H1 (cell line): ENCODE measurements at regions not wholly inside any gene's neighbourhood (a gene's known extent, or its start where the extent isn't known, plus 50 kb on each side); places are given as distances from the start of the nearest gene placed in this dataset.

ENCODE experiments used
- CTCF ChIA-PET: fragments of 300-600 bp; sonication (Branson Sonifier 250); formaldehyde crosslinking; loops from one replicate; lab custom pipeline; 2021; ENCODE audit not compliant: partially characterized antibody; lab: Charles Lee
- POLR2A ChIA-PET: fragments of 300-600 bp; sonication (Branson Sonifier 250); formaldehyde crosslinking; loops from one replicate; lab custom pipeline; 2021; ENCODE audit warnings: inconsistent platforms; ENCODE audit not compliant: partially characterized antibody; lab: Charles Lee
- DNase-seq, 2 experiments: peaks; one replicate each; pipeline versions ENCODE4 v3.0.0 to v3.0.0-alpha.2; 2010 to 2022; ENCODE audit warnings: low spot score in 2 of 2, low read depth in 1 of 2, mixed read lengths in 1 of 2
- FAIRE-seq: peaks from 2 replicates; lab custom pipeline; 2011; peaks lifted over from hg19 to GRCh38; lab: Jason Lieb, UNC
- H2AFZ ChIP-seq: 2 replicates; pipeline ENCODE4 v1.8.1; 2012; ENCODE audit warnings: low read length, inconsistent platforms
- H2AK5ac ChIP-seq: 2 replicates; pipeline ENCODE4 v1.6.1; 2013; ENCODE audit warnings: low read depth, low read length
- H2BK120ac ChIP-seq: replicated peaks from 2 replicates; pipeline ENCODE3; 2013; ENCODE audit warnings: low read depth, low read length, inconsistent platforms
- H2BK12ac ChIP-seq: 2 replicates; pipeline ENCODE4 v1.6.1; 2013; ENCODE audit warnings: low read depth, low read length
- H2BK15ac ChIP-seq: 2 replicates; pipeline ENCODE4 v1.6.1; 2013; ENCODE audit warnings: low read length
- H2BK20ac ChIP-seq: 2 replicates; pipeline ENCODE4 v1.6.1; 2013; ENCODE audit warnings: low read length
- H2BK5ac ChIP-seq: 2 replicates; pipeline ENCODE4 v1.6.1; 2013; ENCODE audit warnings: low read depth, low read length
- H3K14ac ChIP-seq: 2 replicates; pipeline ENCODE4 v1.6.1; 2013; ENCODE audit warnings: inconsistent platforms; ENCODE audit not compliant: insufficient read length
- H3K18ac ChIP-seq: 2 replicates; pipeline ENCODE4 v1.6.1; 2013; ENCODE audit warnings: low read length; ENCODE audit errors: extremely low read depth
- H3K23ac ChIP-seq: 2 replicates; pipeline ENCODE4 v1.6.1; 2013; ENCODE audit warnings: inconsistent platforms; ENCODE audit not compliant: insufficient read length
- H3K23me2 ChIP-seq: 2 replicates; pipeline ENCODE4 v1.6.1; 2013; ENCODE audit warnings: low read depth, low read length
- H3K27ac ChIP-seq: 2 replicates; pipeline ENCODE4 v1.6.1; 2011; ENCODE audit warnings: low read depth, low read length, inconsistent platforms
- H3K27me3 ChIP-seq, 4 experiments: replicated peaks in 1 of 4; 1 replicate in 1 of 4; 2 replicates in 3 of 4; pipeline versions ENCODE4 v1.6.1 to v1.8.1; 2011 to 2013; ENCODE audit warnings: low read length in 3 of 4, mild to moderate bottlenecking in 3 of 4, inconsistent platforms in 2 of 4, mixed read lengths in 2 of 4, moderate library complexity in 1 of 4; ENCODE audit not compliant: control insufficient read depth in 3 of 4, insufficient read depth in 3 of 4; ENCODE audit errors: extremely low read depth in 1 of 4
- H3K36me3 ChIP-seq, 4 experiments: 2 replicates each; pipeline versions ENCODE4 v1.6.1 to v1.8.1; 2011 to 2013; ENCODE audit warnings: mild to moderate bottlenecking in 4 of 4, low read length in 3 of 4, moderate library complexity in 2 of 4, control low read depth in 1 of 4, inconsistent platforms in 1 of 4; ENCODE audit not compliant: insufficient read depth in 4 of 4, control insufficient read depth in 2 of 4
- H3K4ac ChIP-seq: replicated peaks from 2 replicates; pipeline ENCODE3; 2013; ENCODE audit warnings: low read length, low read depth, mixed read lengths, inconsistent platforms; ENCODE audit not compliant: insufficient read length
- H3K4me1 ChIP-seq, 4 experiments: replicated peaks in 1 of 4; 1 replicate in 1 of 4; 2 replicates in 3 of 4; pipeline versions ENCODE4 v1.6.1 to v1.8.1; 2011 to 2013; ENCODE audit warnings: low read length in 3 of 4, inconsistent platforms in 2 of 4, mixed read lengths in 1 of 4; ENCODE audit not compliant: insufficient read depth in 4 of 4, control insufficient read depth in 3 of 4
- H3K4me2 ChIP-seq, 2 experiments: 2 replicates each; pipeline versions ENCODE4 v1.6.1 to v1.8.1; 2011 to 2013; ENCODE audit warnings: low read depth in 2 of 2, low read length in 2 of 2, control low read depth in 1 of 2, inconsistent platforms in 1 of 2, mild to moderate bottlenecking in 1 of 2; ENCODE audit not compliant: insufficient read depth in 1 of 2
- H3K4me3 ChIP-seq, 4 experiments: fragments of 200-600, 300-600 bp in 1 of 4; sonication (generic), shearing (Covaris generic), sonication (Bioruptor Twin) in 1 of 4; 2 replicates each; pipeline versions ENCODE4 v1.5.1 to v1.8.1; 2011 to 2016; ENCODE audit warnings: low read length in 4 of 4, low read depth in 3 of 4, control low read depth in 2 of 4, inconsistent platforms in 2 of 4, mild to moderate bottlenecking in 2 of 4, mixed read lengths in 1 of 4, moderate library complexity in 1 of 4; ENCODE audit not compliant: insufficient read depth in 2 of 4; ENCODE audit errors: extremely low read depth in 1 of 4
- H3K56ac ChIP-seq: replicated peaks from 2 replicates; pipeline ENCODE3; 2013; ENCODE audit warnings: low read depth, mild to moderate bottlenecking, mixed read lengths, low read length, inconsistent platforms; ENCODE audit not compliant: insufficient read length
- H3K79me1 ChIP-seq: 2 replicates; pipeline ENCODE4 v1.6.1; 2013; ENCODE audit warnings: low read depth, low read length, control low read depth
- H3K79me2 ChIP-seq, 2 experiments: 2 replicates each; pipeline versions ENCODE4 v1.6.1 to v1.8.1; 2012 to 2013; ENCODE audit warnings: low read length in 2 of 2, mild to moderate bottlenecking in 2 of 2, inconsistent platforms in 1 of 2; ENCODE audit not compliant: insufficient read depth in 2 of 2, control insufficient read depth in 1 of 2
- H3K9ac ChIP-seq, 4 experiments: replicated peaks in 1 of 4; 1 replicate in 1 of 4; 2 replicates in 3 of 4; pipeline versions ENCODE4 v1.6.1 to v1.8.1; 2011 to 2013; ENCODE audit warnings: low read depth in 3 of 4, low read length in 3 of 4, control low read depth in 2 of 4, mild to moderate bottlenecking in 2 of 4, moderate library complexity in 2 of 4, inconsistent platforms in 1 of 4; ENCODE audit errors: extremely low read depth in 1 of 4
- H3K9me3 ChIP-seq, 2 experiments: 2 replicates each; pipeline versions ENCODE4 v1.6.1 to v1.8.1; 2012 to 2013; ENCODE audit warnings: mild to moderate bottlenecking in 2 of 2, moderate library complexity in 2 of 2, control low read depth in 1 of 2, inconsistent platforms in 1 of 2, low read depth in 1 of 2, low read length in 1 of 2, mixed read lengths in 1 of 2; ENCODE audit not compliant: insufficient read depth in 2 of 2
- H4K20me1 ChIP-seq, 2 experiments: replicated peaks in 1 of 2; 2 replicates each; pipeline versions ENCODE3 to v1.8.1; 2011 to 2013; ENCODE audit warnings: inconsistent platforms in 2 of 2, low read length in 2 of 2, mild to moderate bottlenecking in 1 of 2; ENCODE audit not compliant: insufficient read depth in 2 of 2, control insufficient read depth in 1 of 2
- H4K5ac ChIP-seq: 2 replicates; pipeline ENCODE4 v1.6.1; 2013; ENCODE audit warnings: low read length, low read depth, mixed read lengths, inconsistent platforms; ENCODE audit not compliant: insufficient read length
- H4K8ac ChIP-seq: 2 replicates; pipeline ENCODE4 v1.8.0; 2013; ENCODE audit warnings: mild to moderate bottlenecking, moderate library complexity, low read length, inconsistent platforms; ENCODE audit not compliant: insufficient read depth; ENCODE audit errors: extremely low read depth
- H4K91ac ChIP-seq: replicated peaks from 2 replicates; pipeline ENCODE3; 2013; ENCODE audit warnings: low read length, mixed read lengths, inconsistent platforms; ENCODE audit not compliant: insufficient read length
- CBX5 ChIP-seq: fragments of 300-800, 300-1000 bp; sonication (generic); IDR thresholded peaks from 2 replicates; pipeline ENCODE4 v1.7.1; 2016; ENCODE audit warnings: antibody characterized with exemption, low read length, low read depth
- JUN ChIP-seq: IDR thresholded peaks from 2 replicates; pipeline ENCODE4 v1.6.1; 2011; ENCODE audit warnings: low read depth, mild to moderate bottlenecking, improper control_type of control experiment, low read length
- SP1 ChIP-seq: IDR thresholded peaks from 2 replicates; pipeline ENCODE4 v1.6.1; 2011; ENCODE audit warnings: low read depth, low read length
- WGBS, 2 experiments: shearing (Covaris generic) in 1 of 2; methylation state at CpG; one replicate each; pipeline versions ENCODE4 v1.1.6 to v1.1.7; 2013 to 2015; ENCODE audit warnings: low lambda C conversion rate in 2 of 2, mixed read lengths in 2 of 2, inconsistent platforms in 1 of 2, low coverage in 1 of 2, missing lambda C conversion rate in 1 of 2; ENCODE audit not compliant: insufficient replicate concordance in 2 of 2, insufficient coverage in 1 of 2, insufficient read length in 1 of 2; ENCODE audit errors: extremely low coverage in 1 of 2, missing lambda C conversion rate in 1 of 2; 5-methylcytosine and 5-hydroxymethylcytosine counted together
- TF ChIP-seq, protein P1 (sequence below), 3 experiments: IDR thresholded peaks; 1 replicate in 2 of 3; 2 replicates in 1 of 3; pipeline versions ENCODE4 v1.5.1 to v1.6.1; 2011; ENCODE audit warnings: low read length in 3 of 3, mild to moderate bottlenecking in 3 of 3, inconsistent platforms in 2 of 3, low read depth in 1 of 3, moderate library complexity in 1 of 3; ENCODE audit not compliant: insufficient read depth in 1 of 3; ENCODE audit errors: control extremely low read depth in 1 of 3

- ChIA-PET POLR2A (no interaction called here), CTCF (no interaction called here)
- DNase-seq: no peak
- Histone ChIP-seq H3K4me1 (no peaks in the 10 kb centered on the region), H4K8ac (no peak overlapping the region), H3K79me1 (no peaks in the 10 kb centered on the region), H3K14ac (no peak overlapping the region), H3K9me3 (peaks cover 19 to 21% of the 10 kb centered on the region in 2 experiments), H2AFZ (no peak overlapping the region), H2BK20ac (no peak overlapping the region), H3K9ac (no peak overlapping the region), H3K18ac (no peak overlapping the region), H2BK120ac (no peak overlapping the region), H3K56ac (no peak overlapping the region), H2BK12ac (no peak overlapping the region), H3K4me3 (no peak overlapping the region), H4K5ac (no peak overlapping the region), H3K27ac (no peak overlapping the region), H4K20me1 (no peaks in the 10 kb centered on the region), H2BK15ac (no peak overlapping the region), H3K27me3 (peaks cover 0 to 1% (median 0%) of the 10 kb centered on the region in 4 experiments; a peak in 1 of 7 replicates), H2AK5ac (no peak overlapping the region), H4K91ac (no peak overlapping the region), H3K23ac (no peak overlapping the region), H3K79me2 (no peaks in the 10 kb centered on the region), H3K23me2 (no peaks in the 10 kb centered on the region), H3K36me3 (peaks cover 0 to 4% (median 0%) of the 10 kb centered on the region in 4 experiments; a peak in 1 of 8 replicates), H2BK5ac (no peak overlapping the region), H3K4ac (no peak overlapping the region), H3K4me2 (no peak overlapping the region)
- TF ChIP-seq JUN (no peak), CBX5 (no peak), SP1 (no peak)
- TF ChIP-seq, protein P1, sequence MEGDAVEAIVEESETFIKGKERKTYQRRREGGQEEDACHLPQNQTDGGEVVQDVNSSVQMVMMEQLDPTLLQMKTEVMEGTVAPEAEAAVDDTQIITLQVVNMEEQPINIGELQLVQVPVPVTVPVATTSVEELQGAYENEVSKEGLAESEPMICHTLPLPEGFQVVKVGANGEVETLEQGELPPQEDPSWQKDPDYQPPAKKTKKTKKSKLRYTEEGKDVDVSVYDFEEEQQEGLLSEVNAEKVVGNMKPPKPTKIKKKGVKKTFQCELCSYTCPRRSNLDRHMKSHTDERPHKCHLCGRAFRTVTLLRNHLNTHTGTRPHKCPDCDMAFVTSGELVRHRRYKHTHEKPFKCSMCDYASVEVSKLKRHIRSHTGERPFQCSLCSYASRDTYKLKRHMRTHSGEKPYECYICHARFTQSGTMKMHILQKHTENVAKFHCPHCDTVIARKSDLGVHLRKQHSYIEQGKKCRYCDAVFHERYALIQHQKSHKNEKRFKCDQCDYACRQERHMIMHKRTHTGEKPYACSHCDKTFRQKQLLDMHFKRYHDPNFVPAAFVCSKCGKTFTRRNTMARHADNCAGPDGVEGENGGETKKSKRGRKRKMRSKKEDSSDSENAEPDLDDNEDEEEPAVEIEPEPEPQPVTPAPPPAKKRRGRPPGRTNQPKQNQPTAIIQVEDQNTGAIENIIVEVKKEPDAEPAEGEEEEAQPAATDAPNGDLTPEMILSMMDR (IDR thresholded peaks at IDR 0.05; ENCODE audit: control extremely low read depth in 1 of 3, insufficient read depth in 1 of 3, low read depth in 1 of 3, low read length in 3 of 3): no peak
- 90% methylated on average over 3 of the region's 3 CpGs; no CpG with 5 or more reads in 1 of the 2 experiments for WGBS, 2 experiments
- no peak for FAIRE-seq
These were observed 54.4 kb upstream of the KRR1 start for GRCh38 chr12:75565795-75566194.
